ENCODE measurements at regions not wholly inside any gene's neighbourhood (a gene's known extent, or its start where the extent isn't known, plus 50 kb on each side); places are given as distances from the start of the nearest gene placed in this dataset.

- TF ChIP-seq CTCF (IDR thresholded peaks at IDR 0.05; ENCODE audit: extremely low read depth, missing control alignments): no peak
- no peak for DNase-seq (ENCODE audit: low spot score)
Measured at GRCh38 chr17:73936908-73937627, 266.4 kb upstream of the RPL38 start.

GRCh38 chr17:73938706-73939105, 264.8 kb upstream of the RPL38 start:
- TF ChIP-seq CTCF (IDR thresholded peaks at IDR 0.05; ENCODE audit: extremely low read depth, missing control alignments): no peak

GRCh38 chr17:73939806-73940205, 263.7 kb upstream of the RPL38 start:
- TF ChIP-seq CTCF (IDR thresholded peaks at IDR 0.05; ENCODE audit: extremely low read depth, missing control alignments): no peak
- DNase-seq (ENCODE audit: low spot score): no peak

More at GRCh38 chr17:73938706-73939105, 264.8 kb upstream of the RPL38 start:
- DNase-seq (ENCODE audit: low spot score): no peak

- no peak for TF ChIP-seq CTCF (IDR thresholded peaks at IDR 0.05; ENCODE audit: extremely low read depth, missing control alignments)
- DNase-seq (ENCODE audit: low spot score): no peak
Measured at GRCh38 chr17:73940511-73940910, 263.0 kb upstream of the RPL38 start.

- no peak for TF ChIP-seq CTCF (IDR thresholded peaks at IDR 0.05; ENCODE audit: extremely low read depth, missing control alignments)
- no peak for DNase-seq (ENCODE audit: low spot score)
Measured at GRCh38 chr17:73941919-73942530, 261.5 kb upstream of the RPL38 start.

- no peak for DNase-seq (ENCODE audit: low spot score)
- TF ChIP-seq CTCF (IDR thresholded peaks at IDR 0.05; ENCODE audit: extremely low read depth, missing control alignments): no peak
Measured at GRCh38 chr17:73942703-73943415, 260.6 kb upstream of the RPL38 start.

Data from GM20000 (cell line).